HG03575 (cell line): ENCODE measurements at regions not wholly inside any gene's neighbourhood (a gene's known extent, or its start where the extent isn't known, plus 50 kb on each side); places are given as distances from the start of the nearest gene placed in this dataset.

Source experiments
- ATAC-seq: cut with Tn5 transposase; IDR thresholded peaks from one replicate; pipeline ENCODE4 v1.9.1; 2021; ENCODE audit not compliant: unreplicated experiment, insufficient number of reproducible peaks, low FRiP score; ENCODE audit errors: extremely low read depth

DNA sequence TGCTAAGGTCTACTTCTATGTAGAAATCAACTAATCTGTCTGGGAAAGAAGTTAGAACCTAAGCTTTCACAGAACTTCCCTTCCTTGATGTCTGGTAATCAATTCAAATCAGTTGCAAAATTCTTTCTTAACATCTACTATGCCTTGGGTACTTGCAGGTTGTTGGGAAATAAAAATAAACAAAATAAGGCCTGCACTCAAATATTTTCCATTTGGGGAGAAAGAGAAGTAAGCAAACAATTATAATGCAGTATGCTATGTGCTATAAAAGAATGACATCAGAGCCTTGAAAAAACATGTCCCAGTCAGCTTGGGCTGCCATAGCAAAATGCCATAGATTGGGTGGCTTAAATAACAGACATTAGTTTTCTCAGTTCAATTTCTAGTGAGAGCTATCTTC lies 425.9 kb upstream of the DCN start:
- no peak for ATAC-seq

DNA sequence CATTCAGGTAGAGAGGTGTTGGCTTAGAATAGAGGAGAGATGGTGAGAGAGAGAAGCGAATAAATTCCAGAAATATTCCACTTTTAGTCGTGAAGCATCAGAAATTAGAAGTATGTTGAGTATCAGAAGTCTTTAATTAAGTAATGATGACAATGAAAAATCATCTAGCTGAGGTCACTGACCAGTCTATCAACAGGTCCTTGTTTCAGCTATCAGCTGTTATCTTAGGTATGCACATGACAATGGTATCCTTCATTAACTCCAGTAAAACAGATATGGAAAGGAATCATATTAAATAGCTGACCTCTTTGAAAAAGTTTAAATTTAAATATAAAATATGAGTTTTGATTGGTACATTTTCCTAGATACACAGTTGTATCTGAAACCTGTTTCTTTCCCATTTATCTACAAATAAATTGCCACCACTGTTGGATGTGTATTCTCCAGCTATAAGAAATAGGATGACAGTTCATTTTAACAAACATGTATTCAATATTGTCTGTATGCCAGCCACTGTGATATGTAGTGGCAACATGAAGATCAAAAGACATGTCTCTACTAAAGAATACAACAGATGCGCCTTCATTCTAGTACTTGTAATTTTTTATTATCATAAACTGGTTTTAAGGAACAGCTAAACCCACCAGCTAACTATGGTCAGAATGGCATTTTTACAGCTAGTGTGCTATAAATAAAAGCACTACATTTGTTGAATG lies 424.2 kb upstream of the DCN start:
- no peak for ATAC-seq

DNA sequence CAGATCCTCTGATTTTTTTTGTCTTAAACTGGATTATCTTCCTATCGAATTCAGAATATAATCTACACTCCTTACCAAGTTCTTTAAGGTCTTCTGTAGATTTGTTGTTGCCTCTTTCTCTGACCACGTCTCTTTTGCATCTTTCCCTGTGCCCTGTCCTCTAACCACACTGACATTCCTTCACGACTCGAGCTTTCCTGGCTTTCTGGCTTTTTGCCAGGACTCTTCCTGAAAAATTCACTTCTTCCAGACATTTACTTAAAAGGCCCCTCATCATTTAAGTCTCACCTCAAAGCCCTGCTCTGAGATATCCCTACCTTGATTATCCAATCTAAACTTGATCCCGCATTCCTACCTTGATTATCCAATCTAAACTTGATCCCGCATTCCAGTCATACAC lies 422.3 kb upstream of the DCN start:
- no peak for ATAC-seq

- ATAC-seq, result no peak
Measured at GRCh38 chr12:91603060-91603459, 420.4 kb upstream of the DCN start.

- no peak for ATAC-seq
Measured at GRCh38 chr12:91601054-91601453, 418.4 kb upstream of the DCN start.

GRCh38 chr12:91594715-91595114 lies 412.1 kb upstream of the DCN start:
- no peak for ATAC-seq

- ATAC-seq, result no peak
Measured at GRCh38 chr12:91591639-91591987, 409.0 kb upstream of the DCN start.

- no peak for ATAC-seq
Measured at GRCh38 chr12:91590966-91591638, 408.5 kb upstream of the DCN start.

DNA sequence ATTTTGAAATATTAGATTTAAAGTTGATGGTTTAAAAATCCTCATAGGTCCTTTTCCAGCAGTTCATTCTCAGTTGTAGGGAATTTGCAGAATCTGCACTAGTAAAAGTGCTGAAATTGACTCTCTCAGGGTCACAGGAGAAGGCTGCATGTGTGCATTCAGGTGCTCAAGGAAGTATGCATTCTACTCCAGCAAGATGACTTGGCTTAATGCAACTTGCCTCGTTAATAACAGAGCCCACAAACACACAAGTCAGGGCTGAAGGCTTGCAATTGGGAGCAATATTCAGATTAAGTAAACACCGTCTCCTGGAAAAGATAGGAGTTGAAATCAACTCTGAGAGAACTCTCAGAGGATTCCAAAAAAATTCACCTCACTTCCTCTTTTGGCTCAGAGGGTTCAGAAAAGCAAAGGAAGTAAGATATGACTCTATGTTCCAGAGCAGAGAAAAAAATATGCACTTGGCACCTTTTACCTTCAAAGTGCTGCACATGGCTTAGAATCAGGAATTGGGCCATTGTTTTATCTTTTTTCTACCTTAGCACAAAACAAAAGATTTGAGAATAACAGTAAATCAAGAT lies 406.3 kb upstream of the DCN start:
- no peak for ATAC-seq

- ATAC-seq, result no peak
Measured at GRCh38 chr12:91586015-91586414, 403.4 kb upstream of the DCN start.

- no peak for ATAC-seq
Measured at GRCh38 chr12:91582811-91583210, 400.2 kb upstream of the DCN start.

- ATAC-seq, result no peak
Measured at GRCh38 chr12:91579516-91580263, 397.1 kb upstream of the DCN start.

GRCh38 chr12:91577586-91578539 lies 395.2 kb upstream of the DCN start:
- no peak for ATAC-seq

DNA sequence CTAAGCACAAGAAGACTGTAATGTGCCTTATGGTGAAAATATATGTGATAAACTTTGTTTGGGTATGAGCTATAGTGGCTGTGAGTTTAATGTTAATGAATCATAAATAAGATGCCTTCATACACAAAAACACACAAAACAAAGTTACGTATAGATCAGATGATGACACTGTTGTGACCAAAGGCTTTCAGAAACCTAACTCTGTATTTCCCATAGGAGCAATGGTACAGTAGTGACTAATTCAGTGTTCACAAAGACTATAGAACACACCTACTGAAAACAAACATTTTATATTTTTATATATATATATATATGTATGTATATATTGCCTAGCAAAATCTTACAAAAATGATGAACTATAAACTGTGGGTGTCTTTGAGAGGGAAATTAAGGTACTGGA lies 393.8 kb upstream of the DCN start:
- no peak for ATAC-seq

GRCh38 chr12:91575630-91576029 lies 393.0 kb upstream of the DCN start:
- ATAC-seq, result no peak

- ATAC-seq, result no peak
Measured at GRCh38 chr12:91574975-91575374, 392.4 kb upstream of the DCN start.

DNA sequence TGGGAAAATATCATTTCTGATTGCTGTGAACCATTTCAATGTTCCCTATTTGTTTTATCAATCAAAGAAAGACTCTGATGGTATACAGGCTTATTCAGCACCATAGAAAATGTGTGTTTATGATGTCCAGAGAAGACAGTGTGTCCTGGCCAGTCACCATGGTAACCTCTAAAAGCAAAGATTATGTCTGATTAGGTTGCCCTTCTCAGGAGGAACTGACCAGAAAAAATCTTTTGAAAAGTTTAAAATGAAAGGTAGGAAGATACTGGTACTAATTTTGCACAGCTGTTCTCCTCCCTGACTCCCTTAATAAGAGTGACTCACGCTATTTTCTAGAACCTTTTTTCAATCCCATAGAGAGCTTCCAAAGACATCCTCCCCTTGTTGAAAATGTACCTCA lies 391.8 kb upstream of the DCN start:
- ATAC-seq, result no peak

DNA sequence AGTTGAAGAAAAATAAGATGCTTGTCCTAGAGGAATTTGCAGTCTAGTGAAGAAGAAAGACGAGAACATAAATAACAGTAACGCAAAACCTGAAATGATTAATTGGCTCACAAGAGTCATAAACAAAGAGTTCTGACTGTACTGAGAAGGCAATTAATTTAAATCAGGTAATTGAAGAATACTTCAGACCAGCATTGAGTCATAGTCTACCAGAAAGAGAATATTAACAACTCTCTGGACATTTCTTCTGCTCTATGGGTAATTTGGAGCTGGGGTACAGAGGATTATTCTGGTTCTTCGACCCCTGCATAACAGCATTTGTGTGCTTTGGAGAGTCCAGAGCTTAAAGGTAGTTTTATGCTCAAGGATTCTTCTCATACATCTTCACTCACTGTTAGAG lies 390.3 kb upstream of the DCN start:
- no peak for ATAC-seq

DNA sequence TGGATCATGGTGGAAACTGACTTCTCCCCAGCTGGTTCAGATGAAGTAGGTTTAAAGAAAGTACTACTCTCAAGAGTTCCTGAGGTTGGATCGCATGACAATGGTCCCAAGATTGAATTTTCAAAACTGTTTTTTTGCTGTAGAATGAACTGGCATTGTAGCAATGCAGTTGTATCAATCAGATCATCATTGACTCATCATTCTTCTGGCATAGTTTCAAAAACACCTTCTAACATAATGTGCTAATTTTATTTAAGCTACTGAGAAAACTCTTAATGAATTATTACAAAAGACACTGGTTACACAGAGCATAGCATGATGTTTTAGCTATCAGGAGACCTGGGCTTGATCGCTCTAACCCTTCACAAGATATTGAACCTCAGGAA lies 384.5 kb upstream of the DCN start:
- no peak for ATAC-seq
